ENCODE measurements at regions not wholly inside any gene's neighbourhood (a gene's known extent, or its start where the extent isn't known, plus 50 kb on each side); places are given as distances from the start of the nearest gene placed in this dataset.
"Not testable (repeated sequence)": the region's sequence is repeated elsewhere in the genome, so short reads cannot be mapped to it uniquely, and the experiment has no call there.

DNA sequence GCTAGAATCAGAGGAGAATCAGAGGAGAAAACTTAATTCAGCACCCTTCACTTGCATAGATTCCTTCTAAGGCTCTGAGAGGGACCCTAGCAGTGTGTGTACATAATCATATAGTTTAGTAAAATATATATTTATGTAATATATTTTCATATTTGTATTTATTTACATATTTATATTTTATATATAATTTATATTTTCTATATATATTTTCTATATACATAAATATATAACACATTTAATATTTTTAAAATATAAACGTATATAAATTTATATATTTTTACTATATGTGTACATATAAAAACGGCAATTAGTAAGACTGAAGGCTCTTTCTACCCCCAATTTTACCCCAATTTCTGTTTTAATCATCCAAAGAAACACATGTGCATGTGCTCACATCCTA, 80.3 kb downstream of the NXPE2 start:
- no peak for DNase-seq

DNA sequence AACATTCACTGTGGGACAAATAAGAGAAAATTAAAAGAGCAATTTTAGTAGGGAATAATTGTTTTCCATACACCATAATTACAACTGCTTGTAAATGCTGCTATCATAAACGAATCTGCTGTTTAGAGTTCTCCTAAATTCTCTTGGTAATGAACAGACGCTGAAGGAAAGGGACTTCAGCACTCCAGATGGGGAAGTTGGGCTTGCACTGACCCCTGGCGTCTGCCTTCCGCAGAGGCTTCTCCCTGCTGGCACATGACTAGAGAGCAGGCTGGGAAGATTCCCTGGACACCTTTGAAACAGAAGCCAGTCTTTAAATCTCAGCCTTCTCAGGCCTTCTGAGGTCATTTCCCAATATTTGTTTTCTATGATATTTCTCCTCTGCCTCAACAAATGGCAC, 84.1 kb downstream of the NXPE2 start:
- DNase-seq: peak; percentile 52

DNA sequence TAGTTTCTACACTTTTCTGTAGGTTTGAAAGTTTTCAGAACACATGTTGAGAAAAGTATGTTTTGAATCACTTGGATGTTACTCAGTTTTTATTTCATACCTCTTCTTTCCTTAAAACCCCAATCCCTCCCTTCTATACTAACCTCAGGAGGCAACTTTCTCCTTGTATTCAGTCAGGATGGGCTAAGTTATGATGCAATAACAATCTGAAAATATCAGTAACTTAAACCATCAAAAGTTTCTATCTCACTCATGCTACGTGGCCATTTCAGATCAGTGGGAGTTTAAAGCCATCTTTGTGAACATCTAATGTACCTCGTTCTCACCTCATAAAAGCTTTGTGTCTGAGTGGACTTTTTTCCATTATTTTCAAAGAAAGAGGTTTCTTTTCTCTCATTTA, 86.2 kb downstream of the NXPE2 start:
- DNase-seq: no peak

DNA sequence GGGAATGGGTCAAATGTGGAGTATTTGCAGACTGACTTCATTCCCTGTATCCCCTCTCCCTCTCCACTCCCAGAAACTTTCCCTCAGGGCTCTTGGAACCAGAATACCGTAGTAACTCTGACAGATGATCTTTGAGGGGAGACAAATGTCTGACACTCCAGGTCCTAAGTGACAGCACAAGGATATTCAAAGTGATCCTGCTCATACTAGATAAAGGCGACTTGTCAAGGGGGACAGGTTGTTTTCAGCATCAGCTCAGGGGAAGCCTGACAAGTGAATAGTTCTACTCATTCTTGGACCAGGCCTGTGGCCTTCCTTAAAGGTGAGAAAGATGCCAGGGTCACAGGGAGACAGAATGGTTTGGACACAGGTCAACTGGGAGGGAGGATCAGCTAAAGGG, 92.8 kb downstream of the NXPE2 start:
- DNase-seq: no peak

DNA sequence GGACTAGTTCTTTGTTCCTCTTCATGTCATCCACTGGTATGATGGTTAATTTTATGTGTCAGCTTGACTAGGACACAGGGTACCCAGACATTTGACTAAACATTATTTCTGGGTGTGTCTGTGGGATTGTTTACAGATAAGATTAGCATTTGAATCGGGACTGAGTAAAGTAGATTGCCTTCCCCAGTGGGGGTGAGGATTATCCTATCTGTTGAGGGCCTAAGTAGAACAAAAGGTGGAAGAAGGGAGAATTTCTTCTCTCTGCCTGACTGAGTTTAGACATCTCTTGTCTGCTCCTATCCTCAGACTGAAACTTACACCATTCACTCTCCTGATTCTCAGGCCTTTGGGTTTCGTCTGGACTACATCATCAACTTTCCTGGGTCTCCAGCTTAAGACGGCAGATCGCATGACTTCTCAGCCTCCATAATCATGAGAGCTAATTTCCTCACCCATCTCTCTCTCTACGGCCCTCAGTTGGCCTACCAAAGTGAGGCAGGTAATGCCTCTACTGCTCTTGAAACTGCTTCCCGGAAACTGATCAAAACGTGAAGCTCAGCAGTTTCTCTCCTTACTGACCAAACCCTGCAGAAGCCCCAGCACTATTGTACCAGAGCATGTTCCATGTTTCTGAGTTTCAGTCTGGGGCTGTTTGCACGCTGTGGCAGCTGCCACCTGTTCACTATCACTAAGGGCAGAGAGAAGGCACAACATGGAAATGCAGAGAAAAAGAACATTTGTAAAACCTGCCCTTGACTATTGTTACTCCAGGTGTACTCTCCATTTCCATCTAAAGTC, 95.4 kb downstream of the NXPE2 start:
- DNase-seq: no peak

DNA sequence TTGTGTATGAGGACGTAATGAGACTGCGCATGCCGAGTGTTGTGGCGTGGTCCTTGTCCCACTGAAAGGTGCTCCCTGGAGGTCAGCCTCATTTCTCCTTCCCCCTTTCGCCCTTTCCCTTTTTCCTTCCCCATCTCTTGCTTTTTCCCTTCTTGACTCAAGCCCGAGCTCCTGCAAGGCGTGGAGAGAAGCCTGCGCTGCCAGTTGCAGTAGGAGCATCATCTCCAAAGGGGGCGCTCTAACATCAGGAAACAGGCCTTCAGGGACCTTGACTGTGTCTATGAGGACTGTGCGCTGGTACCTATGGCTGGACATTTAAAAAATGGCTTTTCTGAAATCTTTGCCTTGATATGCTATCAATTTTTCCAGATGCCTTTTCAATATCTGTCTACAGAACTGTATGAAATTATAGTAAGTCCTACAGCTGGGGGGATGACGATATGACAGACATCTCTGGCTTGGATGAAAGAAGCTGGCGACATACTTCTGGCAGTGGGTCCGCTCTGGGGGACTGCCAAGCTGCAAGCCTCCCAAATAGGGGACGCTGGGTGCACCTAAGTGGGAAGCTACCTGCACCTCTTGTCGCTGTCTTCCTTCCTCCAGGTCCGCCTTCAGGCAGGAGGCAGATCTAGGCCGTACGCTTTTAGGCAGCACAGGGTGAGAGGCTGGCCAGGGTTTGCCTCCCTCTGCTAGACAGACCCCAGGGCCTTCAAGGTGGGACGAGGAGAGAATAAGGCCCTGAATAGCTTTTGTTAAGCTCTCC, 96.5 kb downstream of the NXPE2 start:
- DNase-seq: peak; percentile 83

DNA sequence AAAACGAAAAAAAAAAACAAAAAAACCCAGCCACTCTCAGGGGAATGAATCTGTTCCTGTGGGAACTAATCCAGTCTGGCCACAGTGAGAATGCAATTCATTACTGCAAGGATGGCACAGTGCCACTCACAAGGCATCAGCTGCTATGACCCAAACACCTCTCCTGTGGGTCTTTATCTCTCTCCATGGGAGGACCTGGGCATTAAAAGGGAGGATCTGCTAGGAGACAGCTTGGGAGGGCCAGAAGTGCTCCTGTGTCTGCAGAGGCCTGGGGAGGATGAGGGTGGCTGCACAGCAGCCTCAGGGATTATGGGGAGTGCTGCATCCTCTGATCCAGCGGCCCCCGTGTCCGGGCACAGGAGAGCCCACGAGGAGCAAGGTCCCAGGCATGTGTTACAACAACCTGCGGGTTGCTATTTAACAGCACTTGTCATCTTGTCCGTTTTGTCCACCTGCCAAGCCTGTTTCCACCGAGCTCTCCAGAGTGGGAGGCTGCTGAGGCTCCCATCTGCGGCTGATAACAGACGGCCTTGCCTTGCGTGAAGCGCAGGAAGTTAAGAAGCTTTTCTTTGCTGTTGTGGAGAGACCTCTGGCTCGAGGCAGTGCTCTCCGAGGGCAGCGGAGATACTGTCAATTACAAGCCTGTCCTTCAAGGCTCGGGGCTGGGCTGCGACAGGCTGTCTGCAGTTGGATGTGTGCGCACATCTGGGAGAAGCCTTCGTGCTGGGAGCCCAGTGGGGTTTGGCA, 97.7 kb downstream of the NXPE2 start:
- DNase-seq: peak; percentile 25

DNA sequence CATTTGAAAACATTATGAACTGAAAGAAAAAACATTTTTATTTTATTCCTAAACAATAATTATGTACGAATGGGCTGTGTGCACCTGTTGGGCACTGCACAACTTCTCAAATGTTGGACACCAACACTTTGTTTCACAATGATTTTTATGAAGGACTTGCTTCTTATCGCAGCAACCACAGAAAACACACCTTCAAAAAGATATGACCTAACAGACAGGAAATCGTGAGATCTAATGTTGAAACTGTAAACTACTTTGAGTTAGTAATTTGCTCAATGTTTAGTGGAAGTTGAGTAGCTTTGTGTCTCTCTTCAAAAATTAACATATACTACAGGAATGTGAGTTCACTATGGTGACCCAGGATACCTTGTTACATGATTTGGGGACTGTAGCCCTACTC, 98.6 kb downstream of the NXPE2 start:
- DNase-seq: no peak

DNA sequence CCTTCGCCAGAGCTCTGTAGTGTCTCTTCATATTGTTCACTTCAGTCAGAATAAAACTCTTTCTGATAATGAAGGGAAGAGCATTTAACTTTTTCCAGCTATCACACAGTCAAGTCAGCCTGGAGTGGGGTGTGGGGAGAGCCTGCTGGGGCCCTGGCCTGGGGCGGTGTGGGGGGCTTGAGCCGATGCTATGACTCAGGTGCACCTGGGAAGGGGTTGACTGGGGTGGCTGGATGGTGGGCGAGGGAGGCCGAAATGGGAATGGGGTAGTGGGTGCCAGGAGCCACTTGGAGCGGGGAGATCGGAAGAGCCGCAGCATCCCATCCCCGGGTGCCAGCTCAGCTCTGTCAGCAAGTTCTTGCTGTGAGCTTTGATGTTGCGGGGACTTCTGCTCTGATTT, 100.9 kb downstream of the NXPE2 start:
- no peak for DNase-seq

DNA sequence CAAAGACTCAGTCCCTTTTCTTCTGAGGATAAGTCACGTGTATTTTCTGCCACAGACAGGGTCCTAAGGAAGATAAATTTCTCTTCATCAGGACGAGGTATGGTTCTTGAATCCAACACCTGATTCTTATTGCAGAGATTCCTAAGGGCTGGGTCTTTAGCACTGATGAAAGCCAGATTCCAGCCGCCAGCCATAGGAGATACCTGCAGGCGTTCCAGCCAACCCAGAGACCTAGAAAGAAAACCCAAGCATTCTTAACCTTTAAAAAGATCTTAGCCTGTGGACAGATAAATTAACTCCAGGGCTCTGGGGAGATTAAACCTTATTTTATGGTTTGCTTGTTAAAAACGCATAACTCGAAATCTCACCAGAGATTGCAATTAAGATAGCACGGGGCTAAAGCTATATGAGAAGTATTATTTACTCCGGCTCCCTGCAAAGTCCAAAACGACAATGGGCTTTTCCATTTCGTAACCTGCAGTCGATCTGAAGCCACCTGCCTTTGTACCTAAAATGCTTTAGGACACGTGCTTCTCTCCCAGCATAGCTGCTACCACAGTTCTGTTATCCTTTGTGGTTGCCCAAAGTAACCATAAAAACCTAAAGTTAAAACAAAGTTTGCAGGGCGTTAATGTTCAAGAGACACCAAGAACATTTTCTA, 104.5 kb downstream of the NXPE2 start:
- no peak for DNase-seq

DNA sequence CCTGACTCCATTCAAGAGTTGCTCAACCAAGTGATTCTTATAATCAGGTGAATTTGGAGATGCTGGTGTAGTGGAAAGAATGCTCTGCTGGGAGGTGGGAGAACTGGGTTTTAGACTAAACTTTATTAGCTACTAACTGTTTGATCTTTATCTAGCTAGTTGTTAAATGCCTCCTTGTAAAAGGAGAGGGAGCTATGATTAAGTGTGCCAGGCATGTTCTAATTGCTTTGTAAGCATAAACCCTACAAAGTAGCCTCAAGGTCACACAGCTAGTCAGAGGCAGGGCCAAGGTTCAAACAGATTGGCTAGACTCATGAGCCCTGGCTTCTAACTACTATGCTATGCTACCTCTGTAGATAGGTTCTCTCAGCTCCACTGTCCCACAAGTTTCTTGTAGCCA, 105.5 kb downstream of the NXPE2 start:
- DNase-seq: no peak

DNA sequence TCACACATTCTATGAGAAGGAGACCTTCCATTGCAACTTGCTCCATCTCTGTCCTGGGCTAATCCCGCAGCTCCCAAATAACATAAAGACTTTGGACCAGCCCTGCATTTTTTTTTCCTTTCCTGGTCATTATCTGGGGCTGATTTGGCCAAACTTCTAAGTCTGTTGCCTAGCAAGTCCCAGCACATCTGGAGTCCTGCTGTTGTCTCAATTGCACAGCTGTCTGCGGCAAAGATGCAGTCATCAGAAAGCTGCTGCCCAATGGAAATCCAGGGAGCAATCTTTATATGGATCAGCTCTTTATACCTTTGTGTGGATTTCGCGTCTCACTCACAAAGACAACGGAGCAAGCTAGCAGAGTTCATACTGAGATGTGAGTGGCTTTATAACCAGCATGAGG, 105.9 kb downstream of the NXPE2 start:
- no peak for DNase-seq

DNA sequence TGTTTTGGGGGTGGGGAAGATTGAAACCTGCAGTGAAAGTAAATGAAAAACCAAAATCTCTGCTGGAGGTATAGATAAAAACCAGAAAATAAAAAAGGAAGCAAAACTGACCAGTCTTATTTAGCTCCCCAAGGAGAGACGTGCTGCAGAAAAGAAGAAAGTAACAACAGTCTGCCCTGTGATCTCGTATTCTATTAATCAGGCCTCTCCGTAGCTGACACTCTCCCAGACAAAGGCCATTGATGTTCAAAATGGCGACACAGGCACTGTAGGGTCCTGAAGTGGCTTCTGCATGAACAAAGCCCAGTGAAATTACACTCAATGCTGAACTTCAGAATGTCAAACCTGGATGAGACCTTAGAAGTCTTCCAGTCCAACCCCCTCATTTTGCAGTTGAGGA, 106.6 kb downstream of the NXPE2 start:
- DNase-seq: no peak

DNA sequence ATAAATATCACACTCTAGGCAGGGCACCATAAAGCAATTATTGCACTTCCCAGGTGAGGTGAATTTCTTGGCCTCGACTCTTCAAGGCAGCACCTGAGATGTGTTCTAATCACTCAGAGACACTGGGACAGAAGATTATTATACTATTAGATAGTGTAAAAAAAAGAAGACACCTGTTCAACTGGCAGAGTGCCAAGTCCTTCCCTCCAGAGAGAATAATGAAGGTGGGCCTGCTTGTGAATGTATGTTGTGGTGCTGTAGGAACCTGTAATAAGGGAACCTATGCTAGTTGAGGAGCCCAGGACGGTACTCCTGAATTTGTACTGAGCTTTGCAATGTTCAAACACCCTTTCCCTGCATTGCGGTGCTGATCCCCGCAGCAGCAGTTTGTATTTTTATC, 107.5 kb downstream of the NXPE2 start:
- DNase-seq: peak; percentile 48

DNA sequence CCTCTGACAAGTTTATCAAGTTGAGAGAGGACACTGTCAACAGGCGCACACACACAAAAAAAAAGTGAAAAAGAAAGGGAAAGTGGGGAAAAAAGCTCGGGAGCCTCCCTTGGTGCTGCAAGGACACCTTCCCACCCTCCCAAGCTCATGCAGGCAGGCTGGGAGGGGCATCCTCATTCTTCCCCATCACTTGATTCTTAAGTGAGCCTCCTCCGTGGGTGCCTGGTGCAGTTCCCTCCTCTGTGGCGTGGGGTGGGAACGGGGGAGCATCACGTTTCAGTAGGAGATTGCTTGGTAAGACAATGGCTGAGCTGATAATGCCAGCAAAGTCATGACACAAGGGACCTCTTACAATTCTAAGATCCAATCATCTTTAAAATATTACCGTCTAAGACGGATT, 108.8 kb downstream of the NXPE2 start:
- no peak for DNase-seq

DNA sequence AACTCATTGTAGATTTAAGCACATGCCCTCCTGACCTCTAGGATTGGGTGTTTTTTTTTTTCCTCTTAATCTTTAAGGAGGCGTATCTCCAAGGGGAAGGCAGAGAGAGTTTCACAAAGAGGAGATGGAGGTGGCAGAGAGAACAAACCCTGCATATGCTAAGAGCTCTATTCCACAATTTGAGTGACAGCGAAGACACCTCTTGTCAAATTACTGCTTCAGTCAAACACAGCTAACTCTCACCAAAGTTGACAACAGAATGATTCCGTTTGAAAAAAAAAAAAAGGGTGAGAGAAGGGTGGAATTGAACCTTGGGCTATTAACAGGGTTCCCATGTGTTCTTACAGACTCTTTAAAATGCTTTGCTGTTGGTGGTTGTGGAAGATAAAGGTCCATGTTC, 112.6 kb downstream of the NXPE2 start:
- no peak for DNase-seq

DNA sequence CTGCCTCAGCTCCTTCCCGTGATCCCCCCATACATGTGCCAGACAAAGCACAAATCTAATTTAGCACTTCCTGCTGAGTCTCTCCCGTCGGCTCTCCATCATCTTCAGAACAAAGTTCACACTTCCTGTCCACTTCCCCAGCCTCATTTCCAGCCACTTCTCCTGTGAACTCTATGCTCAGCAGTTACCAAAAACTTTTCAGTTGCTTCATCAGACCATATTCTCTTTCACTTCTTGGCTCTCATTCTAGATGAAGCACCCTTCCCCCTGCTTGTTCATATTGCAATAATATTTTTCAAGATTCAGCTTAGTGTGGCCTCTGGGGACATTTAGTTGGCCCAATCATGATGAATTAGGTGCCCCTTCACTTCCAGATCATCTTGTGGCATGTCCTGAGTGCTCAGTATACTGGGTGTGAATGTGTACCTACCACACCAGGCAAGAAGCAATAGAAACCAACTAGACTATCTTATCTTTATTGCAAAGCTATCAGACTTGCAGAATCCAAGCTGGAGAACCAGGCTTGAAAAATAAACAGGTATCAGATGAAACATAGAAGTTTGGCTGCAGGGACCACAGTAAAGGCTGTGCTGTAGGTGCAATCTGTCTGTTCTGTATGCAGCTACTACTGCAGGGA, 115.8 kb downstream of the NXPE2 start:
- DNase-seq: no peak

DNA sequence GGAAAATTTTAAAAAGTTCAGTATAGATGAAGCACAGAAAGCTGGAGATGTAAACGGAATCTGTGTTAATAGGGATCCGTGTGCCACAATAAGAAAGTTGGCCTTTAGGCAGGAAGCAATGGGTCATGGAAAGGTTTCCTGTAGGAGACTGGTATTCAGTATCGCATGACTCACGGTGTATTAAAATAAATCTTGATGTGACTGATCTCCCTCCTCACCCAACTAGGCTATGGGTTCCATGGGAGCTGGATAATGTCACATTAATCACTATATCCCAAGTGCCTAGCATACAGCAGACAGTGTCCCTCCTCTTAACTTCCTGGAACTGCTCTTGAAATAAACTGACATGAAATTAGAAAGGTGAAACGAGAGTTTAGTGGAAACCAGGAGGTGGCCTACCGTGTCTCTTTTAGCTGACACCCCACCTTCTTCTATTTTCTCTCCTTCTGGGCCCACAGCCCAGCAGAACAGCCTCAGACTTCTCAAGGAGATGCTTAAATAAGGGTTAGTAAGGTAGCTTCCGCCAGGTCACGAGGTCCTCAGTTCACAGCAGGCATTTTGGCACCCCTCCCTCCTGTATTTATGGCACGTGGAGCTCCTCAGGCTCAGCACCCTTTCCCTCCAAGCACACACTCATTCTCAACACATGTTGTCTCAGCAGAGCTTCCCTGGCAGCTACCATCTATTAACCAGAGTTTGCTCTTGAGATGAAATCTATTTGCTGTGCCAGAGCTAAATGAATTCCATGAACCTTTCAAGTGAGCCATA, 118.8 kb downstream of the NXPE2 start:
- DNase-seq: peak; percentile 23

DNA sequence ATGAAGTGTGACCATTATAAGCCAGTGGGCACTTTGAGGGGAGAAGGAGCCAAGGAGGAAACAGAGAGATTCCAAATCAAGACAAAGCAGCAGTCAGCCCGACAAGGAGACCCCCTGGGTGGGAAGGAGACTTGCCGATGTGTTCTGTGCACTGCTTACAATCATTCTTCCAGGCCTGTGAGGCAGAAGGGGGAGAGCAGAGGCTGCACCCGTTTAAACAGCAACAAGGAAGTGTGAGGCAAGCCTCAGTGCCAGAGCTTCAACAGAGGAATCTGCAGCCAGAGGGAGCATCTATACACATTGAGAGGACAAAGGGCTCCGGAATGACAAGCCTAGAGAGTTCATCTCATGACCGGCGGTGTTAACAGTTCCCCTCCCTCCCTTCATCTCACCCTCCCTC, 121.1 kb downstream of the NXPE2 start:
- no peak for DNase-seq

DNA sequence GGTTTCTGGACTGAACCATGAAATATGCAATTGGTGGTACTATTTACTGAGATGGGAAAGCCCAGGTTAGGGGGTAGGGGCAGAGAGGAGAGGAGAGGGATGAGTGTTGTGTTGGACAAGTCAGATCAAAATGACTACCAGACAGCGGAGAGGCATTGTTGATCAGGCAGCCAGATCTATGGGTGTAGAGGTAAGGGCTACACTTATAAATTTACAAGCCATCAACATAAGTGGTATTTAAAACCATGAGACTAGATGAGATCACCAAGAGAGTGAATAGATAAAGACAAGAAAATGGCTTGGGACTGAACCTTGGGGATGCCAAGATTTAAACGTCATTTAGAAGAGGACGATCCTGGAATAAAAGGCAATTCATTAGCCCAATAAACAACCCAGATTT, 123.4 kb downstream of the NXPE2 start:
- DNase-seq: no peak

DNA sequence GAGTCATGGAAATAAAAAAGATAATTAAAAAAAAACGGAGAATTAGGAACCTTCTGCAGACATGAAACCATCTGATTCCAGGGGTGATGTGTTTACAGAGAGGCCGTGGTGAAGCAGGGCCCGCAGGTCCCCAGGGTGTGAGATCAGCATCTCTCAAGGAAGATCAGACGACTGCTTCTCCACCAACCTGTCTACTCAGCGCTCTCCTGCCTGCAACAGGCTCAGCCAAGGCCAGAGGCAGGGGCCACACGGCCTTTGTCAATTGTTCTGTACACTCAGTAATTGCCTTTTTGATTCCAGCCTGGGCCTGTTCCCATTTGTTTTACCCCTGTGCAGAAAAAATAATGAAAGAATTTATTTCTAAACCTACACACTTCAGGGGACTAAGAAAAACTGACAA, 124.6 kb downstream of the NXPE2 start:
- no peak for DNase-seq

DNA sequence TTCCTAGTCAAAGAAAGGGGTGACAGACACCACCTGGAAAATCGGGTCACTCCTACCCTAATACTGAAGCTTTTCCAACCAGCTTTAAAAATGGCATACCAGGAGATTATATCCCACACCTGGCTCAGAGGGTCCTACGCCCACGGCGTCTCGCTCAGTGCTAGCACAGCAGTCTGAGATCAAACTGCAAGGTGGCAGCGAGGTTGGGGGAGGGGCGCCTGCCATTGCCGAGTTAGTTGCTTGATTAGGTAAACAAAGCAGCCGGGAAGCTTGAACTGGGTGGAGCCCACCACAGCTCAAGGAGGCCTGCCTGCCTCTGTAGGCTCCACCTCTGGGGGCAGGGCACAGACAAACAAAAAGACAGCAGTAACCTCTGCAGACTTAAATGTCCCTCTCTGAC, 127.1 kb downstream of the NXPE2 start:
- DNase-seq: not testable (repeated sequence)
